Heart left ventricle (tissue), 16 donors: ENCODE measurements at regions not wholly inside any gene's neighbourhood (a gene's known extent, or its start where the extent isn't known, plus 50 kb on each side); places are given as distances from the start of the nearest gene placed in this dataset.

Experiments
- ATAC-seq, 4 donors: fragments of 200-7000 bp; cut with Tn5 transposase; one replicate each; pipeline ENCODE4 v1.9.1; 2020 to 2022; ENCODE audit warnings: moderate library complexity in 4 of 4, mild to moderate bottlenecking in 3 of 4, moderate number of reproducible peaks in 1 of 4
- DNase-seq, 5 donors: peaks; one replicate each; pipeline ENCODE4 v3.0.0-alpha.2; 2020
- H3K27ac ChIP-seq, 12 donors: fragments of 200-600 bp; sonication (generic) in 4 of 12; one replicate each; pipeline versions ENCODE4 v1.5.0 to v1.8.0; 2016 to 2022; ENCODE audit warnings: mild to moderate bottlenecking in 2 of 12
- H3K27me3 ChIP-seq, 9 donors: fragments of 200-600 bp; sonication (generic) in 2 of 9; one replicate each; pipeline versions ENCODE4 v1.5.1 to v1.8.0; 2016 to 2022; ENCODE audit warnings: mild to moderate bottlenecking in 3 of 9
- H3K36me3 ChIP-seq, 9 donors: fragments of 200-600 bp; sonication (generic) in 2 of 9; one replicate each; pipeline versions ENCODE4 v1.5.0 to v1.8.0; 2018 to 2022; ENCODE audit warnings: mild to moderate bottlenecking in 2 of 9
- H3K4me1 ChIP-seq, 12 donors: fragments of 200-600 bp; sonication (generic) in 4 of 12; one replicate each; pipeline versions ENCODE4 v1.5.0 to v1.8.0; 2016 to 2022; ENCODE audit warnings: mild to moderate bottlenecking in 3 of 12
- H3K4me3 ChIP-seq, 12 donors: fragments of 200-600 bp; sonication (generic) in 4 of 12; one replicate each; pipeline versions ENCODE4 v1.5.0 to v1.8.0; 2017 to 2022; ENCODE audit warnings: mild to moderate bottlenecking in 9 of 12, moderate library complexity in 4 of 12
- H3K9me3 ChIP-seq, 12 donors: fragments of 200-600 bp; sonication (generic) in 4 of 12; one replicate each; pipeline versions ENCODE4 v1.5.0 to v1.8.0; 2016 to 2022; ENCODE audit warnings: mild to moderate bottlenecking in 1 of 12
- CTCF ChIP-seq, 12 donors: fragments of 200-600 bp; sonication (generic) in 4 of 12; IDR thresholded peaks; one replicate each; pipeline versions ENCODE4 v1.5.0 to v1.8.0; 2018 to 2022; ENCODE audit warnings: antibody characterized with exemption in 12 of 12, mild to moderate bottlenecking in 5 of 12
- POLR2A ChIP-seq, 2 donors: fragments of 450-650 bp; IDR thresholded peaks; one replicate each; pipeline ENCODE4 v1.6.1; 2017; ENCODE audit warnings: antibody characterized with exemption in 2 of 2, mild to moderate bottlenecking in 2 of 2, moderate library complexity in 2 of 2
- WGBS, 4 donors: extraction: QIAGEN DNeasy Blood & Tissue Kit in 2 of 4; methylation state at CpG; one replicate each; pipeline versions ENCODE4 v1.1.5 to v1.1.7; 2013 to 2018; 5-methylcytosine and 5-hydroxymethylcytosine counted together
- intact Hi-C, 10 donors: fragments of 100-400 bp; cut with DNase I; formaldehyde crosslinking; loops; one replicate each; pipeline versions ENCODE4 v1.11.1 to v1.14.2; 2022
- donor health status: ischemic (EF 13 %, LVEDD 7.1; RV severe dilation, severe dysfunction).
- donor health status: healthy with polysubstance abuse.
- donor health status: DM: no; HTN: yes; CAD: no.
- donor health status: DM: no; HTN: no; CAD: no.
- donor health status: ischemic (EF 25% LVEDD 6.9; RV normal size, moderate dysfunction).
- donor health status: ischemic (EF 25% LVEDD 5.7; RV mildly dilated, moderate dysfunction).
- donor health status: healthy.
- donor health status: DM: yes; HTN: yes; CAD: no.
- donor health status: ischemic (EF 35%, LVEDD 5.7; RV mildly dilated, moderate dysfunction).
- donor health status: nonischemic (EF 11% LVEDD 7.7; RV severe dilation, severe dysfunction).
- donor health status: DM: yes; HTN: yes; CAD: no.
- donor health status: PGD.
- donor health status: ischemic (EF 29% LVEDD 5.4; RV normal size, mild dysfunction).
- donor health status: nonischemic (EF 23%, LVEDD 6.1; RV moderate dilation, normal function).

GRCh38 chr3:64813326-64813725 is 125.5 kb upstream of the ADAMTS9 start:
- Histone ChIP-seq H3K27me3 (no peaks in the 10 kb centered on the region), H3K36me3 (peaks cover 0 to 9% (median 3%) of the 10 kb centered on the region in 9 donors), H3K4me1 (peaks cover 5 to 42% (median 22%) of the 10 kb centered on the region in 12 donors), H3K9me3 (no peaks in the 10 kb centered on the region), H3K4me3 (no peak overlapping the region), H3K27ac (peak overlapping the region in 4 of 12 donors; percentile 28 to 49 (median 38))
- no peak for TF ChIP-seq POLR2A (IDR thresholded peaks at IDR 0.05)
- TF ChIP-seq CTCF (IDR thresholded peaks at IDR 0.05): no peak
- DNase-seq (no peak), ATAC-seq (no peak)
- intact Hi-C loops: loop anchor here in 2 of 10 donors (5.0 to 10.0 kb wide), 3 partner anchors 76 to 361 kb away; partner anchors contain the start of gene ADAMTS9 (in 2 of the 2)
- WGBS, 4 donors: 64 to 77% (median 71%) methylated on average over 3 of the region's 3 CpGs

GRCh38 chr3:64809086-64809485 is 121.3 kb upstream of the ADAMTS9 start:
- Histone ChIP-seq H3K27me3 (no peaks in the 10 kb centered on the region), H3K4me1 (peaks cover 0 to 17% (median 5%) of the 10 kb centered on the region in 12 donors), H3K4me3 (no peak overlapping the region), H3K36me3 (peaks cover 0 to 14% (median 3%) of the 10 kb centered on the region in 9 donors), H3K9me3 (no peaks in the 10 kb centered on the region), H3K27ac (no peak overlapping the region)
- ATAC-seq (no peak), DNase-seq (no peak)
- TF ChIP-seq CTCF (IDR thresholded peaks at IDR 0.05) (no peak), POLR2A (IDR thresholded peaks at IDR 0.05) (no peak)
- WGBS, 4 donors: 76 to 83% (median 77%) methylated on average over 2 of the region's 2 CpGs
- intact Hi-C loops: loop anchor here in 1 of 10 donors (10.0 kb wide), 1 partner anchor 274 kb away; no protein-coding TSS in a partner anchor

GRCh38 chr3:64808061-64808460 is 120.3 kb upstream of the ADAMTS9 start:
- ATAC-seq (no peak), DNase-seq (no peak)
- Histone ChIP-seq H3K27ac (no peak overlapping the region), H3K36me3 (peaks cover 0 to 14% (median 3%) of the 10 kb centered on the region in 9 donors), H3K9me3 (no peaks in the 10 kb centered on the region), H3K27me3 (no peaks in the 10 kb centered on the region), H3K4me1 (peaks cover 0 to 7% (median 0%) of the 10 kb centered on the region in 12 donors), H3K4me3 (no peak overlapping the region)
- TF ChIP-seq POLR2A (IDR thresholded peaks at IDR 0.05): no peak
- TF ChIP-seq CTCF (IDR thresholded peaks at IDR 0.05): no peak
- intact Hi-C loops: loop anchor here in 1 of 10 donors (10.0 kb wide), 1 partner anchor 273 kb away; no protein-coding TSS in a partner anchor

GRCh38 chr3:64806668-64807605 is 119.1 kb upstream of the ADAMTS9 start:
- no peaks in the 10 kb centered on the region for H3K9me3 ChIP-seq
- no peak for DNase-seq
- H3K27me3 ChIP-seq: no peaks in the 10 kb centered on the region
- no peak for TF ChIP-seq POLR2A (IDR thresholded peaks at IDR 0.05)
- no peak for TF ChIP-seq CTCF (IDR thresholded peaks at IDR 0.05)
- intact Hi-C loops: loop anchor here in 1 of 10 donors (10.0 kb wide), 1 partner anchor 272 kb away; no protein-coding TSS in a partner anchor
- 93 to 98% (median 95%) methylated on average over 6 of the region's 6 CpGs for WGBS, 4 donors
- ATAC-seq: no peak
- no peak overlapping the region for H3K27ac ChIP-seq
- peaks cover 0 to 7% (median 0%) of the 10 kb centered on the region in 12 donors for H3K4me1 ChIP-seq
- H3K4me3 ChIP-seq: no peak overlapping the region
- peaks cover 0 to 14% (median 3%) of the 10 kb centered on the region in 9 donors for H3K36me3 ChIP-seq
